IMR-90 (cell line): ENCODE measurements at regions not wholly inside any gene's neighbourhood (a gene's known extent, or its start where the extent isn't known, plus 50 kb on each side); places are given as distances from the start of the nearest gene placed in this dataset.
A peak's percentile ranks its signal among the peaks of the same experiment; 100 is the strongest.

ENCODE experiments used
- ATAC-seq: fragments of 200-7000 bp; cut with Tn5 transposase; 2 replicates; pipeline ENCODE4 v1.9.1; 2020; ENCODE audit warnings: low read depth, mild to moderate bottlenecking, moderate library complexity
- BruUV-seq: library from RNA; stranded (reverse); fragments of 400-500 nt; replicated peaks from 2 replicates; lab custom pipeline; 2021; lab: Mats Ljungman, UMichigan
- CTCF ChIA-PET: fragments of 300-600 bp; formaldehyde crosslinking; extraction: SDS; loops from one replicate; lab custom pipeline; 2021; ENCODE audit warnings: antibody characterized with exemption; lab: Yijun Ruan, JAX
- POLR2A ChIA-PET: fragments of 300-600 bp; sonication (Branson Sonifier 250); formaldehyde crosslinking; loops from one replicate; lab custom pipeline; 2022; ENCODE audit warnings: antibody characterized with exemption; ENCODE audit not compliant: unreplicated experiment; lab: Charles Lee
- DNase-seq: peaks from one replicate; pipeline ENCODE4 v3.0.0; 2013
- H2AFZ ChIP-seq: replicated peaks from 2 replicates; pipeline ENCODE3; 2013; ENCODE audit warnings: low read length, mild to moderate bottlenecking; ENCODE audit not compliant: poor library complexity
- H2AK5ac ChIP-seq: 2 replicates; pipeline ENCODE4 v1.6.1; 2013; ENCODE audit warnings: low read depth, low read length, inconsistent platforms
- H2AK9ac ChIP-seq: replicated peaks from 2 replicates; pipeline ENCODE3; 2013; ENCODE audit warnings: mild to moderate bottlenecking, low read depth, low read length, moderate library complexity; ENCODE audit not compliant: poor library complexity
- H2BK120ac ChIP-seq: 2 replicates; pipeline ENCODE4 v1.6.1; 2013; ENCODE audit warnings: low read depth, low read length, inconsistent platforms
- H2BK15ac ChIP-seq: 3 replicates; pipeline ENCODE4 v1.6.1; 2013; ENCODE audit warnings: low read depth, low read length, inconsistent platforms
- H2BK20ac ChIP-seq: 2 replicates; pipeline ENCODE4 v1.6.1; 2013; ENCODE audit warnings: low read depth, mild to moderate bottlenecking, inconsistent platforms, low read length, moderate library complexity
- H2BK5ac ChIP-seq: 2 replicates; pipeline ENCODE4 v1.6.1; 2013; ENCODE audit warnings: mild to moderate bottlenecking, low read depth, low read length, inconsistent platforms; ENCODE audit not compliant: poor library complexity, severe bottlenecking
- H3K14ac ChIP-seq: replicated peaks from 2 replicates; pipeline ENCODE4 v1.6.1; 2013; ENCODE audit warnings: low read depth, low read length, inconsistent platforms
- H3K18ac ChIP-seq: 2 replicates; pipeline ENCODE4 v1.6.1; 2013; ENCODE audit warnings: low read depth, low read length, control low read depth
- H3K23ac ChIP-seq: 2 replicates; pipeline ENCODE4 v1.6.1; 2013; ENCODE audit warnings: low read depth, low read length, inconsistent platforms
- H3K27ac ChIP-seq: 2 replicates; pipeline ENCODE4 v1.5.1; 2013; ENCODE audit warnings: mild to moderate bottlenecking, control low read depth, low read length; ENCODE audit not compliant: insufficient read depth
- H3K27me3 ChIP-seq: 2 replicates; pipeline ENCODE4 v1.6.1; 2013; ENCODE audit warnings: low read length; ENCODE audit not compliant: control insufficient read depth, insufficient read depth
- H3K36me3 ChIP-seq: 2 replicates; pipeline ENCODE4 v1.6.1; 2013; ENCODE audit warnings: low read length, mixed read lengths; ENCODE audit not compliant: control insufficient read depth, insufficient read depth
- H3K4ac ChIP-seq: 2 replicates; pipeline ENCODE4 v1.6.1; 2013; ENCODE audit warnings: low read depth, low read length, inconsistent platforms
- H3K4me1 ChIP-seq: 2 replicates; pipeline ENCODE4 v1.6.1; 2013; ENCODE audit warnings: low read length, mixed read lengths; ENCODE audit not compliant: control insufficient read depth, insufficient read depth
- H3K4me2 ChIP-seq: 2 replicates; pipeline ENCODE4 v1.6.1; 2013; ENCODE audit warnings: low read depth, mild to moderate bottlenecking, control low read depth, low read length, moderate library complexity
- H3K4me3 ChIP-seq: 2 replicates; pipeline ENCODE4 v1.5.1; 2013; ENCODE audit warnings: low read depth, mild to moderate bottlenecking, control low read depth, low read length, moderate library complexity; ENCODE audit not compliant: insufficient read depth
- H3K56ac ChIP-seq: 2 replicates; pipeline ENCODE4 v1.6.1; 2013; ENCODE audit warnings: low read length, inconsistent platforms; ENCODE audit not compliant: insufficient read depth; ENCODE audit errors: extremely low read depth
- H3K79me1 ChIP-seq, 2 experiments: 2 replicates each; pipeline ENCODE4 v1.6.1; 2013; ENCODE audit warnings: low read length in 2 of 2, inconsistent platforms in 1 of 2, low read depth in 1 of 2
- H3K9ac ChIP-seq: 2 replicates; pipeline ENCODE4 v1.6.1; 2013; ENCODE audit warnings: low read depth, low read length, control low read depth
- H3K9me1 ChIP-seq: 2 replicates; pipeline ENCODE4 v1.6.1; 2013; ENCODE audit warnings: low read length, inconsistent platforms; ENCODE audit not compliant: insufficient read depth
- H3K9me3 ChIP-seq: 2 replicates; pipeline ENCODE4 v1.6.1; 2013; ENCODE audit warnings: low read length; ENCODE audit not compliant: control insufficient read depth, insufficient read depth
- H4K20me1 ChIP-seq: 2 replicates; pipeline ENCODE4 v1.6.1; 2013; ENCODE audit warnings: low read length, inconsistent platforms; ENCODE audit not compliant: insufficient read depth
- H4K5ac ChIP-seq: 2 replicates; pipeline ENCODE4 v1.6.1; 2013; ENCODE audit warnings: mild to moderate bottlenecking, low read depth, low read length, control low read depth
- H4K8ac ChIP-seq, 2 experiments: 2 replicates each; pipeline ENCODE4 v1.6.1; 2013; ENCODE audit warnings: low read depth in 2 of 2, low read length in 2 of 2, control low read depth in 1 of 2, inconsistent platforms in 1 of 2
- H4K91ac ChIP-seq: 2 replicates; pipeline ENCODE4 v1.6.1; 2013; ENCODE audit warnings: low read depth, low read length, inconsistent platforms; ENCODE audit not compliant: insufficient read depth
- SMC3 ChIP-seq: fragments of 150-350 bp; IDR thresholded peaks from 2 replicates; pipeline ENCODE4 v1.6.1; 2016; ENCODE audit warnings: low read depth, mild to moderate bottlenecking, antibody characterized with exemption, low read length, moderate library complexity
- WGBS, 2 experiments: methylation state at CpG; one replicate each; pipeline versions ENCODE4 v1.1.5 to v1.1.7; 2013; ENCODE audit warnings: missing lambda C conversion rate in 2 of 2; ENCODE audit not compliant: insufficient read length in 1 of 2; ENCODE audit errors: extremely low coverage in 2 of 2; 5-methylcytosine and 5-hydroxymethylcytosine counted together
- dilution Hi-C: fragments of 300-500 bp; cut with HindIII; formaldehyde crosslinking; loops from one replicate; pipeline ENCODE4 v1.14.3; 2018; ENCODE audit warnings: low sequenced_read_pairs; ENCODE audit not compliant: unreplicated experiment
- in situ Hi-C: fragments of 300-500 bp; cut with MboI; formaldehyde crosslinking; loops from 3 replicates; pipeline ENCODE4 v1.14.3; 2019; ENCODE audit warnings: low sequenced_read_pairs, inconsistent platforms, mixed read lengths
- intact Hi-C: fragments of 100-400 bp; cut with micrococcal nuclease; formaldehyde crosslinking; loops from 2 replicates; pipeline ENCODE4 v1.10.0; 2022

GRCh38 chr6:54614499-54615195, 231.9 kb upstream of the FAM83B start:
- in situ Hi-C loops, result no loop called here
- H3K14ac ChIP-seq, result peak overlapping the region; percentile 44

More at GRCh38 chr6:54614499-54615195, 231.9 kb upstream of the FAM83B start:
- 80% methylated on average over 2 of the region's 9 CpGs; no CpG with 5 or more reads in 1 of the 2 experiments for WGBS, 2 experiments
- H3K9me3 ChIP-seq, result no peaks in the 10 kb centered on the region
- no peak overlapping the region for H3K4me3 ChIP-seq
- ChIA-PET POLR2A (no interaction called here), CTCF (no interaction called here)
- peak overlapping the region; percentile 42; the same call in 1 of the 2 replicates for H2BK20ac ChIP-seq
- DNase-seq (no peak), ATAC-seq (no peak)
- peak overlapping the region; percentile 85; the same call in 2 of the 3 replicates for H2BK15ac ChIP-seq
- H2AK9ac ChIP-seq, result no peak overlapping the region
- H3K27me3 ChIP-seq, result no peaks in the 10 kb centered on the region
- H3K4me2 ChIP-seq, result no peak overlapping the region
- H4K5ac ChIP-seq, result no peak overlapping the region
- peak overlapping the region; percentile 47 for H2BK120ac ChIP-seq
- no peaks in the 10 kb centered on the region for H3K79me1 ChIP-seq
- no peaks in the 10 kb centered on the region for H3K9me1 ChIP-seq
- no peak overlapping the region for H3K23ac ChIP-seq
- intact Hi-C loops, result loop anchor here (5.0 kb wide), 1 partner anchor 453 kb away; no protein-coding TSS in a partner anchor
- H4K20me1 ChIP-seq, result no peaks in the 10 kb centered on the region
- dilution Hi-C loops, result no loop called here
- H3K18ac ChIP-seq, result no peak overlapping the region
- H4K91ac ChIP-seq, result peak overlapping the region; percentile 6; the same call in 1 of the 2 replicates
- H3K36me3 ChIP-seq, result no peaks in the 10 kb centered on the region
- no peak for TF ChIP-seq SMC3
- peak overlapping the region in 1 of 2 experiments; percentile 6; a peak in 1 of 4 replicates for H4K8ac ChIP-seq
- H3K4ac ChIP-seq, result 0 out of 2 replicates have a peak overlapping the region, but pooled peaks have one; percentile 5
- no peak overlapping the region for H2AK5ac ChIP-seq
- no peak overlapping the region for H2BK5ac ChIP-seq
- no peak overlapping the region for H3K56ac ChIP-seq
- no peak overlapping the region for H3K27ac ChIP-seq
- H3K4me1 ChIP-seq, result peaks cover 5% of the 10 kb centered on the region; the same call in 1 of the 2 replicates
- no peak overlapping the region for H3K9ac ChIP-seq
- H2AFZ ChIP-seq, result peak overlapping the region; percentile 28
- no TSS peak for BruUV-seq
